ENCODE measurements at regions not wholly inside any gene's neighbourhood (a gene's known extent, or its start where the extent isn't known, plus 50 kb on each side); places are given as distances from the start of the nearest gene placed in this dataset.

- H3K4me1 ChIP-seq = no peaks in the 10 kb centered on the region
- intact Hi-C loops (cut with DNase I) = no loop called here
- ATAC-seq (no peak), DNase-seq (no peak)
- TF ChIP-seq CTCF (IDR thresholded peaks at IDR 0.05) = no peak
- no peaks in the 10 kb centered on the region for H3K27me3 ChIP-seq
- no peak overlapping the region for H3K27ac ChIP-seq
- H3K9me3 ChIP-seq = no peaks in the 10 kb centered on the region
- no peak overlapping the region for H3K4me3 ChIP-seq
- H3K36me3 ChIP-seq = no peaks in the 10 kb centered on the region
Observed at GRCh38 chr6:95204178-95204577, 373.2 kb upstream of the MANEA start.

- ATAC-seq (no peak), DNase-seq (no peak)
- H3K27me3 ChIP-seq = no peaks in the 10 kb centered on the region
- intact Hi-C loops (cut with DNase I) = no loop called here
- no peak overlapping the region for H3K27ac ChIP-seq
- no peak for TF ChIP-seq CTCF (IDR thresholded peaks at IDR 0.05)
- H3K4me3 ChIP-seq = no peak overlapping the region
- H3K4me1 ChIP-seq = no peaks in the 10 kb centered on the region
- H3K36me3 ChIP-seq = no peaks in the 10 kb centered on the region
- H3K9me3 ChIP-seq = no peaks in the 10 kb centered on the region
Observed at GRCh38 chr6:95208621-95209020, 368.7 kb upstream of the MANEA start.

- no peak for TF ChIP-seq CTCF (IDR thresholded peaks at IDR 0.05)
- Histone ChIP-seq H3K27me3 (no peaks in the 10 kb centered on the region), H3K4me3 (no peak overlapping the region), H3K27ac (no peak overlapping the region), H3K9me3 (no peaks in the 10 kb centered on the region), H3K36me3 (no peaks in the 10 kb centered on the region), H3K4me1 (no peaks in the 10 kb centered on the region)
- intact Hi-C loops (cut with DNase I) = no loop called here
- ATAC-seq = no peak
- no peak for DNase-seq
Observed at GRCh38 chr6:95209074-95209473, 368.3 kb upstream of the MANEA start.

GRCh38 chr6:95216555-95216954, 360.8 kb upstream of the MANEA start:
- intact Hi-C loops (cut with DNase I) = no loop called here
- H3K27ac ChIP-seq = no peak overlapping the region
- H3K36me3 ChIP-seq = no peaks in the 10 kb centered on the region
- H3K4me1 ChIP-seq = no peaks in the 10 kb centered on the region
- no peaks in the 10 kb centered on the region for H3K9me3 ChIP-seq
- no peak for TF ChIP-seq CTCF (IDR thresholded peaks at IDR 0.05)
- H3K4me3 ChIP-seq = no peak overlapping the region
- ATAC-seq (no peak), DNase-seq (no peak)
- no peaks in the 10 kb centered on the region for H3K27me3 ChIP-seq

- Histone ChIP-seq H3K4me1 (no peaks in the 10 kb centered on the region), H3K27ac (no peak overlapping the region), H3K4me3 (no peak overlapping the region), H3K36me3 (no peaks in the 10 kb centered on the region), H3K27me3 (peaks cover 4% of the 10 kb centered on the region), H3K9me3 (no peaks in the 10 kb centered on the region)
- intact Hi-C loops (cut with DNase I) = no loop called here
- no peak for ATAC-seq
- DNase-seq = no peak
- TF ChIP-seq CTCF (IDR thresholded peaks at IDR 0.05) = no peak
Observed at GRCh38 chr6:95227351-95227750, 350.0 kb upstream of the MANEA start.

- Histone ChIP-seq H3K9me3 (no peaks in the 10 kb centered on the region), H3K4me3 (no peak overlapping the region), H3K27ac (no peak overlapping the region), H3K4me1 (no peaks in the 10 kb centered on the region), H3K36me3 (no peaks in the 10 kb centered on the region), H3K27me3 (peaks cover 4% of the 10 kb centered on the region)
- intact Hi-C loops (cut with DNase I) = no loop called here
- ATAC-seq = no peak
- no peak for TF ChIP-seq CTCF (IDR thresholded peaks at IDR 0.05)
- no peak for DNase-seq
Observed at GRCh38 chr6:95228636-95229035, 348.7 kb upstream of the MANEA start.

Measured in upper lobe of right lung (tissue), 1 donor.